HCT116 (cell line): ENCODE measurements at regions not wholly inside any gene's neighbourhood (a gene's known extent, or its start where the extent isn't known, plus 50 kb on each side); places are given as distances from the start of the nearest gene placed in this dataset.

Experiments
- ELF1 ChIP-seq: IDR thresholded peaks from 2 replicates; pipeline ENCODE4 v1.6.1; 2012; ENCODE audit warnings: low read depth, borderline replicate concordance
- EZH2 ChIP-seq: fragments of 200-600 bp; sonication (generic); IDR thresholded peaks from 2 replicates; pipeline ENCODE4 v1.6.1; 2017; ENCODE audit warnings: antibody characterized with exemption, mixed run types
- TF ChIP-seq, protein P1 (sequence below), 3 experiments: fragments of 200-600 bp in 1 of 3; sonication (generic) in 1 of 3; IDR thresholded peaks in 2 of 3; conservative IDR thresholded peaks in 1 of 3; 2 replicates each; pipeline ENCODE4 v1.5.1; 2012 to 2017; ENCODE audit warnings: low read depth in 2 of 3, low read length in 2 of 3, antibody characterized with exemption in 1 of 3, borderline replicate concordance in 1 of 3, control low read depth in 1 of 3, mild to moderate bottlenecking in 1 of 3, mixed read lengths in 1 of 3, mixed run types in 1 of 3, moderate library complexity in 1 of 3; ENCODE audit not compliant: insufficient read depth in 1 of 3
- TF ChIP-seq, protein P2 (sequence below): IDR thresholded peaks from 2 replicates; pipeline ENCODE4 v1.6.1; 2012

DNA sequence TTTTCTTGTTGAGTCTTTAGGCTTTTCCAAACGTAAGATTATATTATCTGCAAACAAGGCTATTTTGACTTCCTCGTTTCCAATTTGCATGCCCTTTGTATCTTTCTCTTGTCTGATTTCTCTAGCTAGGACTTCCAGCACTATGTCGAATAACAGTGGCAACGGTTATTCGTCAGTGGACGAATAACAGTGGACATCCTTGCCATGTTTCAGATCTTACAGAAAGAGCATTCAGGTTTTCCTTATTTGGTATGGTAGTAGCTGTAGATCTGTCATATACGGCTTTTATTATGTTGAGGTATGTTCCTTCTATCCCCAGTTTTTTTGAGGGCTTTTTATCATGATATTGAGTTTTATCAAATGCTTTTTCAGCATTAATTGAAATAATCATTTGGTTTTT lies 634.6 kb upstream of the ADGRL3 start:
- TF ChIP-seq EZH2: no peak
- TF ChIP-seq, protein P1, sequence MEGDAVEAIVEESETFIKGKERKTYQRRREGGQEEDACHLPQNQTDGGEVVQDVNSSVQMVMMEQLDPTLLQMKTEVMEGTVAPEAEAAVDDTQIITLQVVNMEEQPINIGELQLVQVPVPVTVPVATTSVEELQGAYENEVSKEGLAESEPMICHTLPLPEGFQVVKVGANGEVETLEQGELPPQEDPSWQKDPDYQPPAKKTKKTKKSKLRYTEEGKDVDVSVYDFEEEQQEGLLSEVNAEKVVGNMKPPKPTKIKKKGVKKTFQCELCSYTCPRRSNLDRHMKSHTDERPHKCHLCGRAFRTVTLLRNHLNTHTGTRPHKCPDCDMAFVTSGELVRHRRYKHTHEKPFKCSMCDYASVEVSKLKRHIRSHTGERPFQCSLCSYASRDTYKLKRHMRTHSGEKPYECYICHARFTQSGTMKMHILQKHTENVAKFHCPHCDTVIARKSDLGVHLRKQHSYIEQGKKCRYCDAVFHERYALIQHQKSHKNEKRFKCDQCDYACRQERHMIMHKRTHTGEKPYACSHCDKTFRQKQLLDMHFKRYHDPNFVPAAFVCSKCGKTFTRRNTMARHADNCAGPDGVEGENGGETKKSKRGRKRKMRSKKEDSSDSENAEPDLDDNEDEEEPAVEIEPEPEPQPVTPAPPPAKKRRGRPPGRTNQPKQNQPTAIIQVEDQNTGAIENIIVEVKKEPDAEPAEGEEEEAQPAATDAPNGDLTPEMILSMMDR (IDR thresholded peaks at IDR 0.05 in 2 of 3, conservative IDR thresholded peaks at IDR 0.05 in 1 of 3; ENCODE audit: borderline replicate concordance in 1 of 3, insufficient read depth in 1 of 3, low read depth in 2 of 3, low read length in 2 of 3): no peak
- no peak for TF ChIP-seq ELF1
- TF ChIP-seq, protein P2, sequence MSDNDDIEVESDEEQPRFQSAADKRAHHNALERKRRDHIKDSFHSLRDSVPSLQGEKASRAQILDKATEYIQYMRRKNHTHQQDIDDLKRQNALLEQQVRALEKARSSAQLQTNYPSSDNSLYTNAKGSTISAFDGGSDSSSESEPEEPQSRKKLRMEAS: no peak
